BLaER1 treated with 17β-estradiol and CSF1 and Interleukin-3, amounts not matched to agents 10 nM and 100 nM (cell line): ENCODE measurements at regions not wholly inside any gene's neighbourhood (a gene's known extent, or its start where the extent isn't known, plus 50 kb on each side); places are given as distances from the start of the nearest gene placed in this dataset.

Experiments used
- H3K27ac ChIP-seq, 11 experiments: shearing (Covaris generic); formaldehyde crosslinking; 2 replicates each; pipeline ENCODE4 v1.8.1; 2022
- H3K27me3 ChIP-seq, 11 experiments: shearing (Covaris generic); formaldehyde crosslinking; 2 replicates each; pipeline ENCODE4 v1.8.1; 2022
- H3K36me3 ChIP-seq, 11 experiments: shearing (Covaris generic); formaldehyde crosslinking; 2 replicates each; pipeline ENCODE4 v1.8.1; 2022
- H3K4me1 ChIP-seq, 10 experiments: shearing (Covaris generic); formaldehyde crosslinking; 2 replicates each; pipeline ENCODE4 v1.8.1; 2022
- H3K4me2 ChIP-seq, 11 experiments: shearing (Covaris generic); formaldehyde crosslinking; 2 replicates each; pipeline ENCODE4 v1.8.1; 2022
- H3K4me3 ChIP-seq, 10 experiments: shearing (Covaris generic); formaldehyde crosslinking; 2 replicates each; pipeline ENCODE4 v1.8.1; 2022
- H3K9ac ChIP-seq, 11 experiments: shearing (Covaris generic); formaldehyde crosslinking; 2 replicates each; pipeline ENCODE4 v1.8.1; 2022
- H3K9me3 ChIP-seq, 11 experiments: shearing (Covaris generic); formaldehyde crosslinking; replicated peaks in 1 of 11; 2 replicates each; pipeline ENCODE4 v1.8.1; 2022
- H4K20me1 ChIP-seq, 11 experiments: shearing (Covaris generic); formaldehyde crosslinking; 2 replicates each; pipeline ENCODE4 v1.8.1; 2022
- Cebpa-rat ChIP-seq, 11 experiments: shearing (Covaris generic); IDR thresholded peaks; 2 replicates each; pipeline ENCODE4 v1.8.1; 2022

GRCh38 chr17:77746393-77746792 is 212.1 kb upstream of the TNRC6C start:
- Histone ChIP-seq H3K27ac (no peak overlapping the region), H3K4me2 (no peak overlapping the region), H3K9me3 (peaks cover 13 to 42% (median 28%) of the 10 kb centered on the region in 11 experiments), H3K36me3 (no peaks in the 10 kb centered on the region), H3K27me3 (no peaks in the 10 kb centered on the region), H3K9ac (no peak overlapping the region), H3K4me3 (no peak overlapping the region), H3K4me1 (peaks cover 0 to 21% (median 12%) of the 10 kb centered on the region in 10 experiments; a peak in 14 of 20 replicates), H4K20me1 (no peaks in the 10 kb centered on the region)
- TF ChIP-seq Cebpa-rat (IDR thresholded peaks at IDR 0.05) = no peak

DNA sequence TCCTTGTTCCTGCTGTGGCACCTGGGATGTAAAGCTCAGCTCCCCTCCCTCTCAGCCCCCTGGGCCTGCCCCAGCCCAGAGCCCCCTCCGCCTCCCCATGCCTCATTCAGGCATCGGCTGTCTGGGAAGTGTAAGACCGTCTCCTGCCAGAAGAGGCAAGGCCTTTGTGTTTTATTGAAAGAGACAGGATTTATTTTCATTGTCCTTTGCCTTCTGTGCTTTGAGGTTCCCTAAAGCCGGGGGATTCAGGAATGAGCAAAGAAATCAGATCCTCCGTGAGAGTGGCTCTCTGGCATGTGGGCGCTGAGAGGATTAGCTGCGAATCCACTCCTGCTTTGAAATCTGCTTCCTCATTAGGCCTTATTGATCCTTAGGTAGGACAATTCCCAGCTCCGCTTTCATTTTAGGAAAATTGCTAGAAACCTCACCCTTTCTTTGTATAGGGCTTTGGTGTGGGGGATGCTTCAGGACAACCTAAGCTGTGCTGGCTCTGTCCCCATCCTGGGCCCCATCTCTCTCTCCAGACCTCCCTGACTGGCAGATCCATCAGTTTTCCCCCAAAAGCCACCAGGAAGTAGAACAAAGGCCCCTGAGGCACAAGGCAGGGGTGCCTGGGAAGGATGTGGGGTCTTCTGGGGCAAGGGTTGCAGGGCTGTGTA is 211.5 kb upstream of the TNRC6C start:
- Histone ChIP-seq H3K4me1 (peaks cover 0 to 21% (median 12%) of the 10 kb centered on the region in 10 experiments; a peak in 14 of 20 replicates), H3K9ac (no peak overlapping the region), H3K4me3 (no peak overlapping the region), H4K20me1 (no peaks in the 10 kb centered on the region), H3K36me3 (no peaks in the 10 kb centered on the region), H3K27ac (no peak overlapping the region), H3K9me3 (peaks cover 10 to 39% (median 22%) of the 10 kb centered on the region in 11 experiments), H3K27me3 (no peaks in the 10 kb centered on the region), H3K4me2 (no peak overlapping the region)
- no peak for TF ChIP-seq Cebpa-rat (IDR thresholded peaks at IDR 0.05)

DNA sequence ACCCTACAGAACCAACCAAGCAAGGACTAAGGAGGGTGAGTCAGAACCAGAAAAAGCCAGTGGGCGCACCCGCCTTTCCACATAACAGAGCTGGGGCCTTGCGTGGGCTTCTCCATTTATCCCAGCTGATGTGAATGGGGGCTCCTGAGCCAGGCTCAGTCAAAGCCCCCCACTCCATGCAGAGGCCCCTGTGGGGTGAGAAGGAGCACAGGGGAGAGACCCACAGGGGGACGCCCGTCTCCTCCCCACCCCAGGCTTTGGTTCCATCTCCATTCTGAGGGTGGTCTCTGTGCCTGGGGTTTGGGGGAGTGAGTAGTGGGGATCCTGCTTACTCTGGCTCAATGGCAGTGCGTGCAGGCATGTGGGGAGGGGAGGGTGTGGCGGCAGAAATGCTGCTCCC is 210.1 kb upstream of the TNRC6C start:
- Histone ChIP-seq H3K4me2 (no peak overlapping the region), H3K9ac (no peak overlapping the region), H3K27ac (no peak overlapping the region), H3K4me3 (no peak overlapping the region), H3K4me1 (peaks cover 0 to 21% (median 12%) of the 10 kb centered on the region in 10 experiments; a peak in 14 of 20 replicates), H3K36me3 (no peaks in the 10 kb centered on the region), H4K20me1 (no peaks in the 10 kb centered on the region), H3K9me3 (peaks cover 10 to 29% (median 21%) of the 10 kb centered on the region in 11 experiments), H3K27me3 (no peaks in the 10 kb centered on the region)
- TF ChIP-seq Cebpa-rat (IDR thresholded peaks at IDR 0.05) = no peak

DNA sequence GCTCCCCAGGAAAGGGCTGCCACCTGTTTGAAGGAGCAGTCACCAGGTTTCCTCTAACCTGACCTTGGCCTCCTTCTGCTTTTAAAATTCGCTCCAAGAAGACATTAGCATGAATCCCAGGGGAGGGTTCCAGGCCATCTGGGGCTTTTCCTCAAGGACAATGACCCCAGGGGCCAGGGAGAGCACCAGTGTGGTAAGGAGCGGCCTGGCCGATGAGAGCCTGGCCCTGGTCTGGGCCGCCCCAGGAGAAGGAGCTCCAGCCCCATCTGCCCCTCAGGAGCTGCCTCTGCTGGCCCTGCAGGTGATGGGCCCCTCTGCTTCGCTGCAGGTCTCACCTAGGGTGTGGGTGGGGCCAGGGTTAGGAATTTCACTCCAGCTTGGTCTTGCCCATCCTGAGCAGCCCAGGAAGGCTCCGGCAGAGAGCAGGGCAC is 209.2 kb upstream of the TNRC6C start:
- Histone ChIP-seq H3K4me3 (no peak overlapping the region), H4K20me1 (no peaks in the 10 kb centered on the region), H3K27ac (no peak overlapping the region), H3K9me3 (peaks cover 10 to 23% (median 21%) of the 10 kb centered on the region in 11 experiments), H3K4me2 (no peak overlapping the region; a peak in 2 of 22 replicates), H3K27me3 (no peaks in the 10 kb centered on the region), H3K9ac (no peak overlapping the region), H3K4me1 (peaks cover 0 to 13% (median 5%) of the 10 kb centered on the region in 10 experiments; a peak in 14 of 20 replicates), H3K36me3 (no peaks in the 10 kb centered on the region)
- TF ChIP-seq Cebpa-rat (IDR thresholded peaks at IDR 0.05) = no peak

GRCh38 chr17:77749989-77750388 is 208.5 kb upstream of the TNRC6C start:
- Histone ChIP-seq H3K36me3 (no peaks in the 10 kb centered on the region), H3K9me3 (peaks cover 13 to 23% (median 17%) of the 10 kb centered on the region in 11 experiments), H3K27ac (no peak overlapping the region), H3K4me3 (no peak overlapping the region), H3K9ac (no peak overlapping the region), H3K27me3 (no peaks in the 10 kb centered on the region; a peak in 1 of 22 replicates), H4K20me1 (no peaks in the 10 kb centered on the region), H3K4me1 (peaks cover 0 to 7% (median 0%) of the 10 kb centered on the region in 10 experiments; a peak in 4 of 20 replicates), H3K4me2 (no peak overlapping the region)
- no peak for TF ChIP-seq Cebpa-rat (IDR thresholded peaks at IDR 0.05)

GRCh38 chr17:77750427-77751043 is 208.0 kb upstream of the TNRC6C start:
- H3K4me3 ChIP-seq = no peak overlapping the region
- TF ChIP-seq Cebpa-rat (IDR thresholded peaks at IDR 0.05) = no peak
- no peaks in the 10 kb centered on the region for H4K20me1 ChIP-seq
- H3K4me2 ChIP-seq = no peak overlapping the region
- peaks cover 10 to 23% (median 17%) of the 10 kb centered on the region in 11 experiments for H3K9me3 ChIP-seq
- peaks cover 0 to 7% (median 0%) of the 10 kb centered on the region in 10 experiments; a peak in 3 of 20 replicates for H3K4me1 ChIP-seq
- no peaks in the 10 kb centered on the region for H3K36me3 ChIP-seq
- no peaks in the 10 kb centered on the region; a peak in 1 of 22 replicates for H3K27me3 ChIP-seq
- H3K9ac ChIP-seq = no peak overlapping the region
- no peak overlapping the region for H3K27ac ChIP-seq

DNA sequence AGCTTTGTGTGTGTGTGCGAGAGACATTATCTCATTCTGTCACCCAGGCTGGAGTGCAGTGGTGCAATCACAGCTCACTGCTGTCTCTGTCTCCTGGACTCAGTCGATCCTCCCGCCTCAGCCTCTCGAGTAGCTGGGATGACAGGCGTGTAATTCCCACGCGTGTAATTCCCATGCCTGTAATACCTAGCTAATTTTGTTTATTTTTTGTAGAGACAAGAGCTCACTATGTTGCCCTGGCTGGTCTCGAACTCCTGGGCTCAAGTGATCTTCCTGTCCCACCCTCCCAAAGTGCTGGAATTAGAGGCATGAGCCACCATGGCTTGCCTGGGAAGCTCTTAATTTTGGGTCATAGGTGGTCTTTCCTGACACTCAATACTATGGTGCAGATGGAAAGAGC is 205.3 kb upstream of the TNRC6C start:
- Histone ChIP-seq H3K27me3 (no peaks in the 10 kb centered on the region; a peak in 1 of 22 replicates), H3K4me2 (no peak overlapping the region), H3K9ac (no peak overlapping the region), H3K9me3 (peaks cover 7 to 14% (median 12%) of the 10 kb centered on the region in 11 experiments; a peak in 18 of 22 replicates), H3K27ac (no peak overlapping the region), H4K20me1 (no peaks in the 10 kb centered on the region), H3K36me3 (no peaks in the 10 kb centered on the region), H3K4me3 (no peak overlapping the region), H3K4me1 (peaks cover 0 to 7% (median 0%) of the 10 kb centered on the region in 10 experiments; a peak in 3 of 20 replicates)
- no peak for TF ChIP-seq Cebpa-rat (IDR thresholded peaks at IDR 0.05)

DNA sequence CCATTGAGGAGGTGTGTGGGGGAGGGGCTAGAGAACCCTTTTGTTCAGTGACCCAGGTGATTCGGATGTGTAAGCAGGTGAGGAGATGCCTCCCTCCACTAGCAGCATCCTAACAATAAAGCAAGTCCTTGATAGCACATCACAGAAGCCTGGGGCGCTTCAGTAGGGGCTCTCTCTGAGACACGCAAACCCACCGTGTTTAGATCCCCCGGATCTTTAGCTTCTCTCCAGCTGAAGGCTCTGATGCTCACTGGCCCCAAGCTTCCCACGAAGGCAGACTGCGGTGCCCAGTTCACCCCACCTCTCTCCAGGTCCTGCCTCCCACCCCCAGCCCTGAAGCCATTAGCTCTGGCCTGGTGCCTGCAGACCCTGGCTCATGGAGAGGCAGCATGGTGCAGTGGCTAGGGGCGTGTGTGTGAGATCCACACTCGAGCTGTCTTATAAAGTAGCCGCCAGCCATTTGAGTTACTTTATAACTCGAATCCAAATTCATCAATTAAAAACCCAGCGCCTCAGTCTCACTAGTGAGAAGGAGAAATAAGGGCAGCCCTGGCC is 204.7 kb upstream of the TNRC6C start:
- H3K9ac ChIP-seq = no peak overlapping the region
- H3K4me3 ChIP-seq = no peak overlapping the region
- no peak for TF ChIP-seq Cebpa-rat (IDR thresholded peaks at IDR 0.05)
- H4K20me1 ChIP-seq = no peaks in the 10 kb centered on the region
- H3K4me2 ChIP-seq = no peak overlapping the region
- no peaks in the 10 kb centered on the region for H3K36me3 ChIP-seq
- peaks cover 7 to 14% (median 12%) of the 10 kb centered on the region in 11 experiments; a peak in 18 of 22 replicates for H3K9me3 ChIP-seq
- peaks cover 0 to 7% (median 0%) of the 10 kb centered on the region in 10 experiments; a peak in 3 of 20 replicates for H3K4me1 ChIP-seq
- no peaks in the 10 kb centered on the region; a peak in 1 of 22 replicates for H3K27me3 ChIP-seq
- no peak overlapping the region for H3K27ac ChIP-seq

- H3K27me3 ChIP-seq = no peaks in the 10 kb centered on the region; a peak in 1 of 22 replicates
- no peaks in the 10 kb centered on the region for H3K4me1 ChIP-seq
- no peak overlapping the region for H3K4me2 ChIP-seq
- peaks cover 7 to 14% (median 12%) of the 10 kb centered on the region in 11 experiments; a peak in 18 of 22 replicates for H3K9me3 ChIP-seq
- no peak overlapping the region for H3K27ac ChIP-seq
- no peak overlapping the region for H3K9ac ChIP-seq
- H3K36me3 ChIP-seq = no peaks in the 10 kb centered on the region
- H3K4me3 ChIP-seq = no peak overlapping the region
- no peak for TF ChIP-seq Cebpa-rat (IDR thresholded peaks at IDR 0.05)
- no peaks in the 10 kb centered on the region for H4K20me1 ChIP-seq
Measured at GRCh38 chr17:77754956-77755355, 203.5 kb upstream of the TNRC6C start.
